Adipocyte (in vitro differentiated cells): ENCODE measurements at regions not wholly inside any gene's neighbourhood (a gene's known extent, or its start where the extent isn't known, plus 50 kb on each side); places are given as distances from the start of the nearest gene placed in this dataset.

Experiments
- DNase-seq: peaks from one replicate; pipeline ENCODE4 v3.0.0-alpha.2; 2015; ENCODE audit warnings: low read depth
- H3K27me3 ChIP-seq: replicated peaks from 2 replicates; pipeline ENCODE4 v1.7.0; 2013; ENCODE audit warnings: mild to moderate bottlenecking, low read length, moderate library complexity; ENCODE audit not compliant: control insufficient read depth, insufficient read depth
- H3K36me3 ChIP-seq: 2 replicates; pipeline ENCODE4 v1.7.0; 2013; ENCODE audit warnings: low read length, mild to moderate bottlenecking, moderate library complexity; ENCODE audit not compliant: control insufficient read depth, insufficient read depth, severe bottlenecking
- H3K4me1 ChIP-seq: 2 replicates; pipeline ENCODE4 v1.7.0; 2013; ENCODE audit warnings: mild to moderate bottlenecking, low read length, moderate library complexity; ENCODE audit not compliant: control insufficient read depth, insufficient read depth
- H3K4me3 ChIP-seq: 2 replicates; pipeline ENCODE4 v1.7.0; 2013; ENCODE audit warnings: mild to moderate bottlenecking, low read length, moderate library complexity
- H3K9ac ChIP-seq: 2 replicates; pipeline ENCODE4 v1.7.0; 2013; ENCODE audit warnings: mild to moderate bottlenecking, low read length, moderate library complexity
- H3K9me3 ChIP-seq: 2 replicates; pipeline ENCODE4 v1.7.0; 2013; ENCODE audit warnings: mild to moderate bottlenecking, low read length, moderate library complexity; ENCODE audit not compliant: control insufficient read depth

GRCh38 chr6:47116086-47116485 lies 74.0 kb upstream of the ADGRF1 start:
- H3K27me3 ChIP-seq: no peaks in the 10 kb centered on the region
- H3K4me3 ChIP-seq: no peak overlapping the region
- no peak for DNase-seq
- H3K9ac ChIP-seq: no peak overlapping the region
- H3K9me3 ChIP-seq: no peaks in the 10 kb centered on the region
- H3K36me3 ChIP-seq: no peaks in the 10 kb centered on the region
- H3K4me1 ChIP-seq: peaks cover 4% of the 10 kb centered on the region

GRCh38 chr6:47114460-47114859 lies 72.3 kb upstream of the ADGRF1 start:
- Histone ChIP-seq H3K27me3 (no peaks in the 10 kb centered on the region), H3K4me1 (peaks cover 7% of the 10 kb centered on the region), H3K36me3 (no peaks in the 10 kb centered on the region)

GRCh38 chr6:47112317-47112716 lies 70.2 kb upstream of the ADGRF1 start:
- Histone ChIP-seq H3K36me3 (no peaks in the 10 kb centered on the region), H3K9me3 (no peaks in the 10 kb centered on the region), H3K9ac (no peak overlapping the region), H3K4me1 (peaks cover 10% of the 10 kb centered on the region), H3K4me3 (no peak overlapping the region), H3K27me3 (no peaks in the 10 kb centered on the region)
- DNase-seq: no peak

More at GRCh38 chr6:47114460-47114859, 72.3 kb upstream of the ADGRF1 start:
- H3K4me3 ChIP-seq: no peak overlapping the region
- H3K9me3 ChIP-seq: no peaks in the 10 kb centered on the region
- H3K9ac ChIP-seq: no peak overlapping the region
- no peak for DNase-seq

DNA sequence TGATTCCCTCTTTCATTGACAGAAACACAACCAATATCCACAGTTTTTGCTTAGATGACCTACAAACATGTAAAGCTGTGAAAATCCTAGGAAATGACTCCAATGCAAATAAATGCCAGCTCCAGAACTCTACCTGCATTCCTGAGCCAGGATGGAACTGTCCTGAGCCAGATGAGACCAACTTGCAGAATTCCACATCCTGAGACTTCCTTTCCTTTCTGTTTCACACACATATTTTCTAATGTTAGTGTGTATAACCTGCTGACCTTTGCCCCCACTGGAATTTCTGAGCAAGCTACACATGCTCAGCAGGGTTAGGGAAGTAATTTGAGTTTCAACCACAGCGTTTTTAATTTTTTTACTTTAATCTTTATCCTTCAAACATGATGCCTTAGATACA lies 69.6 kb upstream of the ADGRF1 start:
- H3K9me3 ChIP-seq: no peaks in the 10 kb centered on the region
- peaks cover 10% of the 10 kb centered on the region for H3K4me1 ChIP-seq
- H3K4me3 ChIP-seq: no peak overlapping the region
- H3K27me3 ChIP-seq: no peaks in the 10 kb centered on the region
- DNase-seq: no peak
- no peak overlapping the region for H3K9ac ChIP-seq
- no peaks in the 10 kb centered on the region for H3K36me3 ChIP-seq

DNA sequence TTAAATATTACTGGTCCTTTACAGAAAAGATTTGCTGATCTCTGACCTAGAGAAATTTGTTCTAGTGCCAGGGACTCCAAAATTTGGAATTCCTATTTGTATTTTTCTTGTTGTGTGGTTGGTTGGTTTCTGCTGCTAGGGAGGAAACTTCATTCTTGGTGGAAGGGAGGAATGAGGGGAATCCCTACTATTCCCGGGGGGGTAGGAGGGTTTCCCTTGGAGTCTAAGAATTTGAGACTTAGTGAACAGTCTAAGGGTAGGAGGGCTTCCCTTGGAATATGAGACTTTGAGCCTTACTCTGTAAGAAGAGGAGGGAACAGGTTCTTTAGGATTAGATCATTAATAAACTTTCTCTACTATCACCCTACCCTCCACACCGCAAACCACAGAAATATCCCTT lies 67.1 kb upstream of the ADGRF1 start:
- no peaks in the 10 kb centered on the region for H3K27me3 ChIP-seq
- DNase-seq: peak; percentile 37
- peaks cover 14% of the 10 kb centered on the region for H3K4me1 ChIP-seq
- H3K4me3 ChIP-seq: no peak overlapping the region
- H3K36me3 ChIP-seq: no peaks in the 10 kb centered on the region
- no peak overlapping the region for H3K9ac ChIP-seq
- no peaks in the 10 kb centered on the region for H3K9me3 ChIP-seq

DNA sequence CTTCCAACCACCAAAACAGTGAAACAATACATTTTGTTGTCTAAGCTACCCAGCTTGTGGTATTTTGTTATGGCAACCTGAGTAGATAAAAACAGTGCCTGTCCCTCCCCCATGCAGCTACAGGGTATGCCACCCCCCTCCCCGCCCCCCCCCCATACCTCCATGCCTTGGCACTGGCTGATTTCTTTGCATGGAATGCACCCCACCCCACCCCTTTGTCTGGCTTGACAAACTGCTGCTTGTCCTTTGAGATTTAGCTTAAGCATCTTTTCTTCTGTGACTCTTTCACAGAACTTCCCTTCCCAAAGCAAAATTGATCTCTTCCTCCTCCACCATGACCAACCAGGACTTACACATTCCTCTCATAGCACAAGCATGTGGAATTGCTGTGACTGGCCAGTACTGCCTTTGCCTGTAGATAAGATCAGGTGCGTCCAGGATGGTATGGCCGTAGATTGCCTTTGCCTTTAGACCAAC lies 64.6 kb upstream of the ADGRF1 start:
- H3K4me3 ChIP-seq: no peak overlapping the region
- H3K9ac ChIP-seq: no peak overlapping the region
- no peaks in the 10 kb centered on the region for H3K27me3 ChIP-seq
- peaks cover 13% of the 10 kb centered on the region for H3K4me1 ChIP-seq
- H3K9me3 ChIP-seq: no peaks in the 10 kb centered on the region
- no peak for DNase-seq
- no peaks in the 10 kb centered on the region for H3K36me3 ChIP-seq

GRCh38 chr6:47106216-47106615 lies 64.1 kb upstream of the ADGRF1 start:
- DNase-seq: no peak
- Histone ChIP-seq H3K4me1 (peaks cover 13% of the 10 kb centered on the region), H3K27me3 (no peaks in the 10 kb centered on the region), H3K9ac (no peak overlapping the region), H3K36me3 (no peaks in the 10 kb centered on the region), H3K9me3 (no peaks in the 10 kb centered on the region), H3K4me3 (no peak overlapping the region)

GRCh38 chr6:47105469-47106178 lies 63.5 kb upstream of the ADGRF1 start:
- H3K36me3 ChIP-seq: no peaks in the 10 kb centered on the region
- peaks cover 13% of the 10 kb centered on the region for H3K4me1 ChIP-seq
- no peak overlapping the region for H3K9ac ChIP-seq
- no peaks in the 10 kb centered on the region for H3K27me3 ChIP-seq
- no peak overlapping the region for H3K4me3 ChIP-seq
- no peak for DNase-seq
- H3K9me3 ChIP-seq: no peaks in the 10 kb centered on the region

DNA sequence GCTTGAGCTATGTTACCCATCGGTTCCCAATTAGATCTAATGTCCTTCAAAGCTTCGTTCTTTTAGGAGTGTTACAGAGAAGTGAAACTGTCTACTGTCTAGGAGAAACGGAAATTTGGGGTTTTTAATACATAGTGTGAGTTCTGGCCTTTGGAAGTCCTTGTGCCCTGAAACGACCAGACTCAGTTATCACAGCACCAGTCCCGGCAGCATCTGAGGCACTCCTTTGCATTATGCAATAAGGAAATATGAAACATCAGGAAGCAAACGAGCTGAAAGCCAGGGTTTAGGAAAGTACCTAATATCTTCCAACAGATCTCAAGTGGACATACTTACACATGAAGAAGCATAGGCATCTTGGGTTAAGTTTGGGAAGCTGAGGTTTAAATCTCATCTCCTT lies 61.8 kb upstream of the ADGRF1 start:
- no peaks in the 10 kb centered on the region for H3K9me3 ChIP-seq
- no peaks in the 10 kb centered on the region for H3K27me3 ChIP-seq
- H3K4me1 ChIP-seq: peaks cover 14% of the 10 kb centered on the region
- H3K36me3 ChIP-seq: no peaks in the 10 kb centered on the region
- no peak overlapping the region for H3K4me3 ChIP-seq
- no peak overlapping the region for H3K9ac ChIP-seq
- peak; percentile 73 for DNase-seq

GRCh38 chr6:47102331-47102730 lies 60.2 kb upstream of the ADGRF1 start:
- peaks cover 24% of the 10 kb centered on the region for H3K4me1 ChIP-seq
- H3K9ac ChIP-seq: no peak overlapping the region
- no peaks in the 10 kb centered on the region for H3K27me3 ChIP-seq
- no peak overlapping the region for H3K4me3 ChIP-seq
- H3K9me3 ChIP-seq: no peaks in the 10 kb centered on the region
- no peaks in the 10 kb centered on the region for H3K36me3 ChIP-seq
- DNase-seq: no peak

- Histone ChIP-seq H3K36me3 (no peaks in the 10 kb centered on the region), H3K9me3 (no peaks in the 10 kb centered on the region), H3K9ac (no peak overlapping the region), H3K4me1 (peaks cover 17% of the 10 kb centered on the region), H3K27me3 (no peaks in the 10 kb centered on the region), H3K4me3 (no peak overlapping the region)
- DNase-seq: peak; percentile 86
These were observed 56.5 kb upstream of the ADGRF1 start for GRCh38 chr6:47098570-47098993.
